Neural progenitor cell (in vitro differentiated cells): ENCODE measurements at regions not wholly inside any gene's neighbourhood (a gene's known extent, or its start where the extent isn't known, plus 50 kb on each side); places are given as distances from the start of the nearest gene placed in this dataset.

Experiments
- DNase-seq: peaks from one replicate; pipeline ENCODE4 v3.0.0-alpha.2; 2016; ENCODE audit warnings: low spot score
- H2AFZ ChIP-seq: fragments of 200-600 bp; sonication (generic); replicated peaks from 2 replicates; pipeline ENCODE4 v1.6.1; 2016; ENCODE audit warnings: antibody characterized with exemption
- H3F3A ChIP-seq: fragments of 200-600 bp; sonication (generic); 2 replicates; pipeline ENCODE4 v1.6.1; 2016; ENCODE audit warnings: antibody characterized with exemption, low read depth
- H3K27ac ChIP-seq: fragments of 200-600 bp; sonication (generic); 2 replicates; pipeline ENCODE4 v1.5.1; 2016; ENCODE audit warnings: mild to moderate bottlenecking
- H3K27me3 ChIP-seq: fragments of 200-600 bp; sonication (generic); 2 replicates; pipeline ENCODE4 v1.6.1; 2016; ENCODE audit warnings: mild to moderate bottlenecking, moderate library complexity
- H3K36me3 ChIP-seq: fragments of 200-600 bp; sonication (generic); 2 replicates; pipeline ENCODE4 v1.5.1; 2016
- H3K4me1 ChIP-seq: fragments of 200-600 bp; sonication (generic); 2 replicates; pipeline ENCODE4 v1.6.1; 2016; ENCODE audit warnings: mixed run types
- H3K4me2 ChIP-seq: fragments of 200-600 bp; sonication (generic); 2 replicates; pipeline ENCODE4 v1.6.1; 2016
- H3K4me3 ChIP-seq: fragments of 200-600 bp; sonication (generic); 2 replicates; pipeline ENCODE4 v1.5.1; 2016
- H3K79me2 ChIP-seq: fragments of 200-600 bp; sonication (generic); 2 replicates; pipeline ENCODE4 v1.6.1; 2016; ENCODE audit warnings: low read depth
- H3K9ac ChIP-seq: fragments of 200-600 bp; sonication (generic); 2 replicates; pipeline ENCODE4 v1.6.1; 2016
- H3K9me3 ChIP-seq: fragments of 200-600 bp; sonication (generic); 2 replicates; pipeline ENCODE4 v1.5.1; 2016; ENCODE audit warnings: low read depth
- H4K20me1 ChIP-seq: fragments of 200-600 bp; sonication (generic); 2 replicates; pipeline ENCODE4 v1.6.1; 2016; ENCODE audit warnings: low read depth
- H3K27ac Mint-ChIP-seq: 3 replicates; pipeline ENCODE4 v1.8.0; 2021; ENCODE audit warnings: mixed read lengths
- H3K27me3 Mint-ChIP-seq: 2 replicates; pipeline ENCODE4 v1.8.0; 2022; ENCODE audit warnings: low read depth, mild to moderate bottlenecking, inconsistent platforms, moderate library complexity, mixed read lengths; ENCODE audit not compliant: insufficient read depth
- H3K36me3 Mint-ChIP-seq: 3 replicates; pipeline ENCODE4 v1.8.0; 2021; ENCODE audit warnings: mixed read lengths
- H3K4me1 Mint-ChIP-seq: 3 replicates; pipeline ENCODE4 v1.8.0; 2021; ENCODE audit warnings: mixed read lengths
- H3K4me3 Mint-ChIP-seq: 3 replicates; pipeline ENCODE4 v1.8.0; 2021; ENCODE audit warnings: mild to moderate bottlenecking, moderate library complexity, mixed read lengths
- H3K9me3 Mint-ChIP-seq: 3 replicates; pipeline ENCODE4 v1.8.0; 2020; ENCODE audit warnings: mixed read lengths
- CTCF ChIP-seq: fragments of 200-600 bp; sonication (generic); IDR thresholded peaks from 2 replicates; pipeline ENCODE4 v1.5.1; 2017; ENCODE audit warnings: antibody characterized with exemption, mild to moderate bottlenecking
- EZH2 ChIP-seq: fragments of 200-600 bp; sonication (generic); IDR thresholded peaks from 2 replicates; pipeline ENCODE4 v1.6.1; 2017; ENCODE audit warnings: antibody characterized with exemption, mild to moderate bottlenecking, moderate library complexity
- EZH2phosphoT487 ChIP-seq: fragments of 200-600 bp; sonication (generic); IDR thresholded peaks from 2 replicates; pipeline ENCODE4 v1.6.1; 2017; ENCODE audit warnings: antibody characterized with exemption

- peaks cover 4% of the 10 kb centered on the region for H3K27me3 Mint-ChIP-seq
- Histone ChIP-seq H3K9me3 (no peaks in the 10 kb centered on the region), H3F3A (no peaks in the 10 kb centered on the region), H3K79me2 (no peaks in the 10 kb centered on the region), H3K36me3 (no peaks in the 10 kb centered on the region), H3K4me1 (no peaks in the 10 kb centered on the region), H3K27ac (no peak overlapping the region), H3K27me3 (no peaks in the 10 kb centered on the region), H3K4me2 (no peak overlapping the region), H3K9ac (no peak overlapping the region), H3K4me3 (no peak overlapping the region), H4K20me1 (no peaks in the 10 kb centered on the region), H2AFZ (no peak overlapping the region)
- H3K4me3 Mint-ChIP-seq: no peak overlapping the region
- no peak overlapping the region for H3K27ac Mint-ChIP-seq
- peaks cover 11% of the 10 kb centered on the region for H3K9me3 Mint-ChIP-seq
- no peaks in the 10 kb centered on the region for H3K4me1 Mint-ChIP-seq
- H3K36me3 Mint-ChIP-seq: no peaks in the 10 kb centered on the region
- no peak for DNase-seq
- no peak for TF ChIP-seq CTCF
- TF ChIP-seq EZH2: no peak
- TF ChIP-seq EZH2phosphoT487: no peak
Observed at GRCh38 chr5:78706825-78707224, 58.3 kb upstream of the LHFPL2 start.

GRCh38 chr5:78706381-78706780, 57.8 kb upstream of the LHFPL2 start:
- peaks cover 11% of the 10 kb centered on the region for H3K9me3 Mint-ChIP-seq
- H3K4me2 ChIP-seq: no peak overlapping the region
- DNase-seq: no peak
- TF ChIP-seq CTCF (no peak), EZH2 (no peak), EZH2phosphoT487 (no peak)
- H3F3A ChIP-seq: no peaks in the 10 kb centered on the region
- H4K20me1 ChIP-seq: no peaks in the 10 kb centered on the region
- H3K27ac ChIP-seq: no peak overlapping the region
- no peak overlapping the region for H3K27ac Mint-ChIP-seq
- no peaks in the 10 kb centered on the region for H3K27me3 ChIP-seq
- H3K27me3 Mint-ChIP-seq: peaks cover 4% of the 10 kb centered on the region
- no peaks in the 10 kb centered on the region for H3K36me3 Mint-ChIP-seq
- H3K4me1 Mint-ChIP-seq: no peaks in the 10 kb centered on the region
- no peaks in the 10 kb centered on the region for H3K4me1 ChIP-seq
- no peak overlapping the region for H3K9ac ChIP-seq
- no peak overlapping the region for H3K4me3 Mint-ChIP-seq
- no peak overlapping the region for H3K4me3 ChIP-seq
- H2AFZ ChIP-seq: no peak overlapping the region
- no peaks in the 10 kb centered on the region for H3K36me3 ChIP-seq
- H3K79me2 ChIP-seq: no peaks in the 10 kb centered on the region
- no peaks in the 10 kb centered on the region for H3K9me3 ChIP-seq

- Histone ChIP-seq H3K4me3 (no peak overlapping the region), H3K36me3 (no peaks in the 10 kb centered on the region), H2AFZ (no peak overlapping the region), H3K27ac (no peak overlapping the region), H3K9me3 (no peaks in the 10 kb centered on the region), H4K20me1 (no peaks in the 10 kb centered on the region), H3K4me2 (no peak overlapping the region), H3K79me2 (no peaks in the 10 kb centered on the region), H3K27me3 (no peaks in the 10 kb centered on the region), H3F3A (no peaks in the 10 kb centered on the region), H3K4me1 (no peaks in the 10 kb centered on the region), H3K9ac (no peak overlapping the region)
- DNase-seq: no peak
- Mint-ChIP-seq H3K9me3 (peaks cover 10% of the 10 kb centered on the region), H3K27ac (no peak overlapping the region), H3K36me3 (no peaks in the 10 kb centered on the region), H3K4me1 (no peaks in the 10 kb centered on the region), H3K27me3 (peaks cover 4% of the 10 kb centered on the region), H3K4me3 (no peak overlapping the region)
- no peak for TF ChIP-seq EZH2
- TF ChIP-seq CTCF: no peak
- no peak for TF ChIP-seq EZH2phosphoT487
Observed at GRCh38 chr5:78705826-78706225, 57.3 kb upstream of the LHFPL2 start.
